GM19452 (cell line): ENCODE measurements at regions not wholly inside any gene's neighbourhood (a gene's known extent, or its start where the extent isn't known, plus 50 kb on each side); places are given as distances from the start of the nearest gene placed in this dataset.
A peak's percentile ranks its signal among the peaks of the same experiment; 100 is the strongest.

ENCODE experiments used
- ATAC-seq: cut with Tn5 transposase; IDR thresholded peaks from one replicate; pipeline ENCODE4 v1.9.1; 2021; ENCODE audit not compliant: unreplicated experiment

DNA sequence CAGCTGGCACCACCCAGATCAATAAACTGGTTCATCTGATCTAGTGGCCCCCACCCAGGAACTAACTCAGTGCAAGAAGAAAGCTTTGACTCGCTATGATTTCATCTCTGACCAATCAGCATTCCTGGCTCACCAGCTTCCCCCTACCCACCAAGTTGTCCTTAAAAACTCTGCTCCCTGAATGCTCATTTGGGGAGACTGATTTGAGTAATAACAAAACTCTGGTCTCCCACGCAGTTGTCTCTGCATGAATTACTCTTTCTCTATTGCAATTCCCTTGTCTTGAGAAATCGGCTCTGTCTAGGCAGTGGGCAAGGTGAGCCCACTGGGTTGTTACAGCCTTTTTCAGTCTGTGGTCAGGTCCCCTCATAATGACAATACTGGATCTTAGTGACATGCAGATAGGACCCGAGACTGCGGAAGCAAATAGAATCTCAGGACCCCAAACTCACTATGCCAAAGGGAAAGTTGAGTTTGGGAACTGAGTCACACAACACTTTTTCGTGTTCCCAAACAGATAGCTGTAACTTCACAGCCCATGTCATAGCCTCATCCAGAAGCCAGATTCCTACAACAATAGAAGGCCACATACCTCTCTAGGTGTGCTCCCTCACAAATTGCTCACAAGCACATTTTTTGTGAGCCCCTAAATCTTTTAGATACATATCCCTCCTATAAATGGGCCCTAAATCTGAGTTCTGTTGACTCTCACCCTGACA lies 175.2 kb upstream of the RAI14 start:
- ATAC-seq = no peak

GRCh38 chr5:34483442-34484033 lies 172.6 kb upstream of the RAI14 start:
- no peak for ATAC-seq

- ATAC-seq = no peak
These were observed 171.8 kb upstream of the RAI14 start for GRCh38 chr5:34484216-34484920.

DNA sequence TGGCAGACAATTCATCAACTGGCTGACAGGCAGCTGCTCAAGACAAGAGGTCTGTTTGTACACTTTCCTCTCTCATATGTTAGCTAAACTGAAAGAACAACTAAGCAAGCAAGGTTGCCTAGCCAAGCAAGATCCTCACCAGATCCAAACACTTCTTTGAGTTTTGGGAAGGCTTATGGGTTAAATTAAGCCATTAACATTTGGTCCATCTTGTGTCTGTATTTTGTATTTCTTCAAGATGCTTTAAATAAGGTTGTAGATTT lies 170.4 kb upstream of the RAI14 start:
- no peak for ATAC-seq

- peak; percentile 68 for ATAC-seq
These were observed 169.8 kb upstream of the RAI14 start for GRCh38 chr5:34486160-34486848.

- ATAC-seq = no peak
These were observed 169.3 kb upstream of the RAI14 start for GRCh38 chr5:34486849-34487158.

- ATAC-seq = no peak
These were observed 168.8 kb upstream of the RAI14 start for GRCh38 chr5:34487159-34487879.

DNA sequence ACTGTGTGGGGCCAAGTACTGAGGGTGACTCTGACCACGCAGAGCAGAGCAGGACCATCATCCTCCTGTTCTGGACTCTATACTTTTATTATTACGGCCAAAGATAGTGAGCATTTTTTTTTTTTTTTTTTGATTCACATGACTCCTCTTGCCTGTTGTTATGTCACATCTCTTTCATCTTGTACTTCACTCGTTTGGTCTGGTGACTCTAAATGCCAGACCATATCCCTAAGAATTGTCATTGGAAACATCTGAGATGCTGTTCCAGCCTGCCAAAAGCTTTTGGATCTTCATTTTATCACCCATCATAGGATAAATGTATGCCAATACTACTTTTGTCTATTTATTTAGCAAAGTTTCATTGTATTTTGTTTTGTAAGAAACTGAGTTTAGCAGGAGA lies 168.2 kb upstream of the RAI14 start:
- ATAC-seq = no peak

GRCh38 chr5:34488984-34489383 lies 167.1 kb upstream of the RAI14 start:
- ATAC-seq = no peak

GRCh38 chr5:34490506-34491250 lies 165.4 kb upstream of the RAI14 start:
- ATAC-seq = no peak

DNA sequence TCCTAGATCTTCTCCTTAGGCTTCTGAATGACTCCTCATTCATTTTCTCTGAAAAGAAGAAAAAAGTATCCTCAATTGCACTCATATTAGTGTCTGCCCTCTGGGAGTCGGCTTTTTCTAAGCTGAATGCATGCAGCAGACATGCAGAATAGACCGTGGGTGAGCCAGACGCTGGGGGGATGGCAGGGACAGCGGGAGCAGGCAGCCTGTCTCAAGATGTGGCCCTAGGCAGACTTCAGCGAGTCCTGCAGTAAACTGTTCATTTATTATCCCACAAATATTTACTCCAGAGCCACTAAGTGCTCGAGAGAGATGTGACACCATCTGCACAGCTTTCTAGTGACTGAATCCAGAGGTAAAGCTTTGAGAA lies 164.9 kb upstream of the RAI14 start:
- no peak for ATAC-seq

GRCh38 chr5:34494111-34494755 lies 161.9 kb upstream of the RAI14 start:
- no peak for ATAC-seq

GRCh38 chr5:34495178-34495577 lies 160.9 kb upstream of the RAI14 start:
- no peak for ATAC-seq

- no peak for ATAC-seq
These were observed 159.9 kb upstream of the RAI14 start for GRCh38 chr5:34496260-34496691.

DNA sequence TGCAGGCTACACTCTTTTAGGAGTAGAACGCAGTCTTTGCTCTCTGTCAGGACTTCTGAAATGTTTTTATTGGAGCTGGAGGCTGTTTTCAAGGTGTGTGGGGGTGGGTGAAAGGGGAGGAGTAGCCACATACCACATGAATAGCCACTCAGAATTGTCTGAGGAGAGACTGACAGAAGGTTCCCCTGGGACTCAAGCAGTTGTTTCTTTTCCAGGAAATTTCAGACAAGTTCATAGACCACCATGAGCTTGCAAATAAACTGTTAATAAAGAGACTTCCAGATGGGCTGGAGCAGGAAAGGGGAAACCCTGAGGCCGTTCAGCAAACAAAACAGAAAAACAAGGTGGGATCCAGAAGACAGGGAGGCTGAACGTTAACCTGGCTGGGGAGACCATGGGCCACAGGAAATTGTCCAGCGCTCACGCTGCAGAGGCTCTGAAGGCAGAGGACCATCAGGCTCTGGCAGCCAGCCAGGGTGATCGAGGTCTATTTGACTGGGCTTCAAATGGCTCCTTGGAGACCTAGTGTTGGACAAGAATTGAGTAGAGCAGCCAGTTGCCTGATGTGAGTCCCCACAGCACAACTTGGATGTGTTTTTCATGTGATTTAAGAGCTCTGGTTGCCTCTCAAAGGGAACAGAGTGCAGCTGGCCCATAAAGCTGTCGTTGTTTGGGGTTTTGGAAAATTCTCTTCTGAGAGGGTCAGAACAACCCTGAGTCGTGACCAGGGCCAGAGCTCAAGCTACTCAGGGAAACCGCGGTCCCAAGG lies 159.2 kb upstream of the RAI14 start:
- no peak for ATAC-seq

GRCh38 chr5:34497470-34497808 lies 158.7 kb upstream of the RAI14 start:
- ATAC-seq = no peak

DNA sequence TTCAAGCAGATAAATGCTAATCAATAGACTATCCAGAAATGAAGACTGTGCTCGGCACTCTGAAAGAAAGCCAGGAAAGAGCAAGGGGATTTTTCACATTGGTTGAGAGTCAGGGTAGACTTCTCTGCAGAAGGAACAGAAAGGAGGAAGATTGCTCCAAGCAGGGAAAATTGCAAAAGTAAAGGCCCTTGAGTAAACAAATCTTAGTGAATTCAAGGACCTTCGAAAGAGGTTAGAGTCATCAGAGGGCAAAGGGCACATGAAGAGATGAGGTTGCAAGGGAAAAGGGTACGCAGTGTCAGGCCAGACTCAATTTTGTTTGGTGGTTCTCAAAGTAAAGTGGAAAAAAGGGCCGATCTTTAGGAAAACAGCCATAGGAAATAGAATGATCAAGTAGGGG lies 157.6 kb upstream of the RAI14 start:
- ATAC-seq = no peak

DNA sequence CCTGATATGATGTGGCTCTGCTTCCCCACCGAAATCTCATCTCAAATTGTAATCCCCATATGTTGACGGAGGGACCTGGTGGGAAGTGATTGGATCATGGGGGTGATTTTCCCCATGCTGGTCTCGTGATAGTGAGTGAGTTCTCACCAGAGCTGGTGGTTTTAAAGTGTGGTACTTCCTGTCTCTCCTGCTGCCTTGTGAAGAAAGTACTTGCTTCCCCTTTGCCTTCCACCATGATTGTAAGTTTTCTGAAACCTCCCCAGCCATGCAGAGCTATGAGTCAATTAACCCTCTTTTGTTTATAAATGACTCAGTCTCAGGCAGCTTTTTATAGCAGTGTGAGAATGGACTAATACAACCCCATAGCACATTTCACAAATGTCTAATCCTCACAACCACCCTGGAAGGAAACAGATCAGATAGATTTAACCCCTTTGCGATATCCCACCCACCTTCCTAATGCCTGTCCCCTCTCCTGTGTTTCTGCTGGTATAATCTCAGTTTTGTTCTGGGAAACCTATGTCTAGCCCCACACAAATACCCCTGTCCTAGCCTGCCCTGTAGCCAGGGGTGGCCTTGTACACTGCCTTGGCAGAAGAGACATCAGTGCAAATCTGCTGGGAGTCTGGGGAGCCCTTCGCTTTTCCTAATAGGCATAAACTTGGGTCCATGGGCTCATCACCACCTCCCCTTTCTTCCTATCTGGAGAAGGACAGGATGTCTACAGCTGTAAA lies 157.0 kb upstream of the RAI14 start:
- ATAC-seq = peak; percentile 94

- no peak for ATAC-seq
These were observed 155.8 kb upstream of the RAI14 start for GRCh38 chr5:34500236-34500847.
